ENCODE measurements at regions not wholly inside any gene's neighbourhood (a gene's known extent, or its start where the extent isn't known, plus 50 kb on each side); places are given as distances from the start of the nearest gene placed in this dataset.

GRCh38 chr15:91468871-91469580, 369.0 kb downstream of the SV2B start:
- no peak for TF ChIP-seq CTCF (IDR thresholded peaks at IDR 0.05; ENCODE audit: low read depth, low read length)
- TF ChIP-seq EZH2phosphoT487 (IDR thresholded peaks at IDR 0.05; ENCODE audit: low read depth) = no peak

Measured in OCI-LY3 (cell line).